Right ventricle myocardium inferior (tissue), 1 donor: ENCODE measurements at regions not wholly inside any gene's neighbourhood (a gene's known extent, or its start where the extent isn't known, plus 50 kb on each side); places are given as distances from the start of the nearest gene placed in this dataset.

ENCODE experiments used
- ATAC-seq: fragments of 200-7000 bp; cut with Tn5 transposase; one replicate; pipeline ENCODE4 v1.9.1; 2020; ENCODE audit warnings: mild to moderate bottlenecking, moderate library complexity
- DNase-seq: peaks from one replicate; pipeline ENCODE4 v3.0.0; 2021; ENCODE audit errors: missing footprints
- intact Hi-C: fragments of 100-400 bp; cut with DNase I; formaldehyde crosslinking; loops from one replicate; pipeline ENCODE4 v1.11.0; 2022
- donor health status: DM: no; HTN: yes; CAD: no; lungs with severe emphysema.

GRCh38 chr6:12221856-12222255 lies 68.3 kb upstream of the EDN1 start:
- DNase-seq (no peak), ATAC-seq (no peak)
- intact Hi-C loops, result no loop called here

- no peak for DNase-seq
- no peak for ATAC-seq
- intact Hi-C loops, result no loop called here
These were observed 67.5 kb upstream of the EDN1 start for GRCh38 chr6:12222405-12223366.

GRCh38 chr6:12223383-12223782 lies 66.8 kb upstream of the EDN1 start:
- DNase-seq, result no peak
- ATAC-seq, result no peak
- intact Hi-C loops, result no loop called here

- intact Hi-C loops, result no loop called here
- ATAC-seq, result no peak
- no peak for DNase-seq
These were observed 65.9 kb upstream of the EDN1 start for GRCh38 chr6:12224251-12224650.

GRCh38 chr6:12228447-12229146 lies 61.6 kb upstream of the EDN1 start:
- ATAC-seq, result no peak
- intact Hi-C loops, result no loop called here
- DNase-seq, result no peak

- DNase-seq, result no peak
- ATAC-seq, result no peak
- intact Hi-C loops, result no loop called here
These were observed 60.8 kb upstream of the EDN1 start for GRCh38 chr6:12229332-12229731.

GRCh38 chr6:12230523-12230922 lies 59.6 kb upstream of the EDN1 start:
- ATAC-seq, result no peak
- intact Hi-C loops, result loop anchor here (5.0 to 10.0 kb wide), 3 partner anchors 408 to 643 kb away; no protein-coding TSS in a partner anchor

GRCh38 chr6:12232339-12232738 lies 57.8 kb upstream of the EDN1 start:
- ATAC-seq (no peak), DNase-seq (no peak)
- intact Hi-C loops, result loop anchor here (5.0 to 10.0 kb wide), 3 partner anchors 410 to 645 kb away; no protein-coding TSS in a partner anchor

More at GRCh38 chr6:12230523-12230922, 59.6 kb upstream of the EDN1 start:
- DNase-seq, result no peak

GRCh38 chr6:12232821-12233220 lies 57.3 kb upstream of the EDN1 start:
- ATAC-seq (no peak), DNase-seq (no peak)
- intact Hi-C loops, result loop anchor here (5.0 to 10.0 kb wide), 3 partner anchors 411 to 646 kb away; no protein-coding TSS in a partner anchor

- intact Hi-C loops, result loop anchor here (2.0 to 10.0 kb wide), 4 partner anchors 412 to 647 kb away; no protein-coding TSS in a partner anchor
- peak; percentile 76 for ATAC-seq
- no peak for DNase-seq
These were observed 56.2 kb upstream of the EDN1 start for GRCh38 chr6:12233693-12234571.

GRCh38 chr6:12235341-12235740 lies 54.8 kb upstream of the EDN1 start:
- ATAC-seq (no peak), DNase-seq (no peak)
- intact Hi-C loops, result loop anchor here (2.0 to 10.0 kb wide), 2 partner anchors 531 to 579 kb away; no protein-coding TSS in a partner anchor

GRCh38 chr6:12238219-12238618 lies 51.9 kb upstream of the EDN1 start:
- no peak for ATAC-seq
- intact Hi-C loops, result loop anchor here (10.0 kb wide), 1 partner anchor 533 kb away; no protein-coding TSS in a partner anchor

More at GRCh38 chr6:12238219-12238618, 51.9 kb upstream of the EDN1 start:
- DNase-seq, result no peak
